HG02884 (cell line): ENCODE measurements at regions not wholly inside any gene's neighbourhood (a gene's known extent, or its start where the extent isn't known, plus 50 kb on each side); places are given as distances from the start of the nearest gene placed in this dataset.
"Not testable (repeated sequence)": the region's sequence is repeated elsewhere in the genome, so short reads cannot be mapped to it uniquely, and the experiment has no call there.

ENCODE experiments used
- ATAC-seq: cut with Tn5 transposase; IDR thresholded peaks from one replicate; pipeline ENCODE4 v1.9.1; 2021; ENCODE audit warnings: mild to moderate bottlenecking, moderate library complexity; ENCODE audit not compliant: unreplicated experiment

DNA sequence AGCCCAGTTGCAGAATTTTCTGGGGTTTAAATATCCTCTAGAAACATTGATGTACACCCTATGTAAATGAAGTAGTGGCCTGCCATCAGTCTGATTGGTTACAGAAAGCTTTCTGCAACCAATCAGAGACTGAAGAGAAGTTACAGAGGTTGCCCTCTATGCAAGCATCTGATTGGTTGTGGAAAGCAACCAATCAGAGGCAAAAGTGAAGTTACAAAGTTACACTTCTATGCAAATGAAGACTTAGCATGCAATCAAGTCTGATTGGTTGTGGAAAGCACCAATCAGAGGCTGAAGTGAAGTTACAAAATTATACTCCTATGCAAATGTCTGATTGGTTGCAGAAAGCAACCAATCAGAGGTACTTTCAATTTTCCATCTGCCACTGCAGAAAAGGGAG is 51.9 kb upstream of the USP9X start:
- ATAC-seq, result no peak

DNA sequence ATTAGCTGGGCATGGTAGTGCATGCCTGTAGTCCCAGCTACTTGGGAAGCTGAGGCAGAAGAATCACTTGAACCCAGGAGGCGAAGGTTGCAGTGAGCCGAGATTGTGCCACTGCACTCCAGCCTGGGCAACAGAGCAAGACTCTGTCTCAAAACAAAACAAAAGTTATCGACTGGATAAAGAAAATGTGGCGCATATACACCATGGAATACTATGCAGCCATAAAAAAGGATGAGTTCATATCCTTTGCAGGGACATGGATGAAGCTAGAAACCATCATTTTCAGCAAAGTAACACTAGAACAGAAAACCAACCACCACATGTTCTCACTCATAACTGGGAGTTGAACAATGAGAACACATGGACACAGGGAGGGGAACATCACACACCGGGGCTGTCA is 50.3 kb upstream of the USP9X start:
- not testable (repeated sequence) for ATAC-seq
